Astrocyte of the spinal cord (primary cell): ENCODE measurements at regions not wholly inside any gene's neighbourhood (a gene's known extent, or its start where the extent isn't known, plus 50 kb on each side); places are given as distances from the start of the nearest gene placed in this dataset.
"Not testable (repeated sequence)": the region's sequence is repeated elsewhere in the genome, so short reads cannot be mapped to it uniquely, and the experiment has no call there.

Source experiments
- DNase-seq: peaks from one replicate; pipeline ENCODE4 v3.0.0; 2011; ENCODE audit warnings: low read depth, low spot score
- H3K4me3 ChIP-seq: 2 replicates; pipeline ENCODE4 v1.5.1; 2011; ENCODE audit warnings: low read depth, mild to moderate bottlenecking, low read length, moderate library complexity
- in situ Hi-C: cut with HindIII; loops from 2 replicates; pipeline ENCODE4 v1.10.0; 2017; ENCODE audit warnings: low sequenced_read_pairs
- TF ChIP-seq, protein P1 (sequence below): IDR thresholded peaks from 2 replicates; pipeline ENCODE4 v1.5.1; 2012; ENCODE audit warnings: low read depth, mild to moderate bottlenecking, low read length, inconsistent platforms

- DNase-seq, result no peak
- in situ Hi-C loops, result no loop called here
- TF ChIP-seq, protein P1, sequence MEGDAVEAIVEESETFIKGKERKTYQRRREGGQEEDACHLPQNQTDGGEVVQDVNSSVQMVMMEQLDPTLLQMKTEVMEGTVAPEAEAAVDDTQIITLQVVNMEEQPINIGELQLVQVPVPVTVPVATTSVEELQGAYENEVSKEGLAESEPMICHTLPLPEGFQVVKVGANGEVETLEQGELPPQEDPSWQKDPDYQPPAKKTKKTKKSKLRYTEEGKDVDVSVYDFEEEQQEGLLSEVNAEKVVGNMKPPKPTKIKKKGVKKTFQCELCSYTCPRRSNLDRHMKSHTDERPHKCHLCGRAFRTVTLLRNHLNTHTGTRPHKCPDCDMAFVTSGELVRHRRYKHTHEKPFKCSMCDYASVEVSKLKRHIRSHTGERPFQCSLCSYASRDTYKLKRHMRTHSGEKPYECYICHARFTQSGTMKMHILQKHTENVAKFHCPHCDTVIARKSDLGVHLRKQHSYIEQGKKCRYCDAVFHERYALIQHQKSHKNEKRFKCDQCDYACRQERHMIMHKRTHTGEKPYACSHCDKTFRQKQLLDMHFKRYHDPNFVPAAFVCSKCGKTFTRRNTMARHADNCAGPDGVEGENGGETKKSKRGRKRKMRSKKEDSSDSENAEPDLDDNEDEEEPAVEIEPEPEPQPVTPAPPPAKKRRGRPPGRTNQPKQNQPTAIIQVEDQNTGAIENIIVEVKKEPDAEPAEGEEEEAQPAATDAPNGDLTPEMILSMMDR, result no peak
- no peak overlapping the region for H3K4me3 ChIP-seq
These were observed 121.2 kb upstream of the SERBP1 start for GRCh38 chr1:67551375-67551774.

DNA sequence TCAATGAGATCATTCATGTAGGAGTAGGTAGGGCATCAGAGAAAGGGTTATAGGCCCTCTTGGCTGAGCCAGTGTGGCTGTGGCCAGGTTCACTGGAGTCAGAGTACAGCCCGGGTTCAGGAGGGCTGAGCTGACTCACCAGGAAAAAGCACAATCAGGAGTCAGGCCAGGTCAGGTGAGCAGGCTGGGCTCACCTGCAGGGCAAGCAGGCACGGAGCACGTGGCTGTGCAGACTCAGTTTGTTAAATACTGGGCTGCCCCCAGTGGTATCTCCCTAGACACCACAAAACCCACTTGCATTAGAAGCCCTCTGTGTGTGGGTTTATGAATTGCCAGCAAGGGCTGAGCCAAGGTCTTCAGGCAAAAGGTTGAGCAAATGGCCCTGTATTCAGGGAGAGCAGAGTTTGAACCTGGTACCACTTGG is 122.1 kb upstream of the SERBP1 start:
- DNase-seq, result no peak
- TF ChIP-seq, protein P1, result no peak
- in situ Hi-C loops, result no loop called here
- H3K4me3 ChIP-seq, result no peak overlapping the region

DNA sequence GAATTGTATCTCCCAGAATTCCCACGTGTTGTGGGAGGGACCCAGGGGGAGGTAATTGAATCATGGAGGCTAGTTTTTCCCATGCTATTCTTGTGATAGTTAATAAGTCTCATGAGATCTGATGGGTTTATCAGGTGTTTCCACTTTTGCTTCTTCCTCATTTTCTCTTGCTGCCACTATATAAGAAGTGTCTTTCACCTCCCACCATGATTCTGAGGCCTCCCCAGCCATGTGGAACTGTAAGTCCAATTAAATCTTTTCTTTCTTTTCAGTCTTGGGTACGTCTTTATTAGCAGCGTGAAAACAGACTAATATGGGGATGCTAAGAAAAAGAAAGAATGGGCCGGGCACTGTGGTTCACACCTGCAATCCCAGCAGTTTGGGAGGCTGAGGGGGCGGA is 124.0 kb upstream of the SERBP1 start:
- DNase-seq, result not testable (repeated sequence)

GRCh38 chr1:67555461-67556296 is 125.5 kb upstream of the SERBP1 start:
- no peak for DNase-seq
- in situ Hi-C loops, result no loop called here
- TF ChIP-seq, protein P1, result no peak
- H3K4me3 ChIP-seq, result no peak overlapping the region

More for the DNA sequence above, 124.0 kb upstream of the SERBP1 start:
- H3K4me3 ChIP-seq, in situ Hi-C loops: not testable (repeated sequence)

- no peak for DNase-seq
- TF ChIP-seq, protein P1, result no peak
- in situ Hi-C loops, result no loop called here
- H3K4me3 ChIP-seq, result no peak overlapping the region
These were observed 126.2 kb upstream of the SERBP1 start for GRCh38 chr1:67556297-67556900.

DNA sequence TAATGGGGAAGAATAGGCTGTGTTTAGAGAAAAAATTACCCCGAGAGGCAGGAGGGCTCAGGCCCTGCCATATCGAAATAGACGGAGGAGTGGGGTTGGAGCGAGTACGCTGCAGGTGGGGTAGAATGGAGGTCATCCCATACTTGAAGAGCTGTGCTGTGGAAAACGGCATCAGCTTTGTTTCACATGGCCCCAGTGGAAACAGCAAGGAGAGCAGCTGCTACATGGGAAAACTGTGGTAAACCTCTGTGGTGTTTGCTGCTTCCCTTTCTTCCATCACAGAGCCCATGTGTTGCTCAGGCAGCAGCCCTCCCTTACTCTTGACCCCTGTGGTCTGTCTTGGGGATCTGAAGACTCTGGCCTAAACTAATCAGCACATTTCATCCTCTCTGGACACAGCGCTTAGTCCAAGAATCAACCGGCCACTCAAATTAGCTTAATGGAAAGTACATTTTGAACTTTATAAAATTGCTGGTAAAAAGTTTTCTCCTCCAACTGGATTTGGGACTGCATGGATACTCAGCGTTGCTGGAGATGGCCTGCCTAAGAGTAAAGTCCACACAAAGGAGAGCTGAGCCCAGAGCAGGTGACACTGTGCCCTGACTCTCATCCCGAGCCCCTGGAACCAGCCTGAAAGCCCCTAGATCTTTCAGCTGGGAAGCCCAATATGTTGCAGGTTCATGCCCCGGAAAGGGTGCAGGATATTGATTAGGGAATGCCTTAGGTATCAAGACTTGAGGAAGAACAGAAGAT is 127.1 kb upstream of the GADD45A start:
- TF ChIP-seq, protein P1, result no peak
- DNase-seq, result no peak
- in situ Hi-C loops, result no loop called here
- no peak overlapping the region for H3K4me3 ChIP-seq
